ENCODE measurements at regions not wholly inside any gene's neighbourhood (a gene's known extent, or its start where the extent isn't known, plus 50 kb on each side); places are given as distances from the start of the nearest gene placed in this dataset.

DNA sequence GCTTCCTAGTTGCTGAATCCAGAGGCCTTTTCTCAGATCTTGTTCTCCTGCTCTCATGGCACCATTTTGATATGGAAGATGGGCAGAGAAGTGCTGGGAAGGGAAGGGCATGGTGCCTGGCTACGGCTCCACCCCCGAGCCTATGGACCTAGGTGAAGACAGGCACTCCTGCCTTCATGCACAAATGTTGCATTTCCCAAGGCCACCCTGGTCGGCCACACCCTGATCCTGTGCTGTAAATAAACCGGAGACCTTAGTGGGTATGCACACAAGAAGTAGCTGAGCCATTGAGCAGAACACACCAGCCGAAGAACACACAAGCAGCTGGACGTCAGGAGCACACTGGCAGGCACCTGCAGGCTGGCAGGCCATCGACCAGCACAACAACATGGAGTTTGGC, 261.6 kb downstream of the SHQ1 start:
- intact Hi-C loops (cut with DNase I), result no loop called here
- H3K4me1 ChIP-seq, result peaks cover 0 to 37% (median 13%) of the 10 kb centered on the region in 4 donors
- no peaks in the 10 kb centered on the region for H3K36me3 ChIP-seq
- H3K27me3 ChIP-seq, result no peaks in the 10 kb centered on the region
- ATAC-seq, result no peak
- no peak overlapping the region for H3K27ac ChIP-seq
- H3K4me3 ChIP-seq, result no peak overlapping the region
- DNase-seq, result no peak
- H3K9me3 ChIP-seq, result no peaks in the 10 kb centered on the region
- 100% methylated on average over 3 of the region's 7 CpGs for WGBS (ENCODE audit: insufficient coverage, low coverage, low lambda C conversion rate, missing lambda C conversion rate)
- TF ChIP-seq POLR2A (IDR thresholded peaks at IDR 0.05), result no peak
- TF ChIP-seq, protein P1, sequence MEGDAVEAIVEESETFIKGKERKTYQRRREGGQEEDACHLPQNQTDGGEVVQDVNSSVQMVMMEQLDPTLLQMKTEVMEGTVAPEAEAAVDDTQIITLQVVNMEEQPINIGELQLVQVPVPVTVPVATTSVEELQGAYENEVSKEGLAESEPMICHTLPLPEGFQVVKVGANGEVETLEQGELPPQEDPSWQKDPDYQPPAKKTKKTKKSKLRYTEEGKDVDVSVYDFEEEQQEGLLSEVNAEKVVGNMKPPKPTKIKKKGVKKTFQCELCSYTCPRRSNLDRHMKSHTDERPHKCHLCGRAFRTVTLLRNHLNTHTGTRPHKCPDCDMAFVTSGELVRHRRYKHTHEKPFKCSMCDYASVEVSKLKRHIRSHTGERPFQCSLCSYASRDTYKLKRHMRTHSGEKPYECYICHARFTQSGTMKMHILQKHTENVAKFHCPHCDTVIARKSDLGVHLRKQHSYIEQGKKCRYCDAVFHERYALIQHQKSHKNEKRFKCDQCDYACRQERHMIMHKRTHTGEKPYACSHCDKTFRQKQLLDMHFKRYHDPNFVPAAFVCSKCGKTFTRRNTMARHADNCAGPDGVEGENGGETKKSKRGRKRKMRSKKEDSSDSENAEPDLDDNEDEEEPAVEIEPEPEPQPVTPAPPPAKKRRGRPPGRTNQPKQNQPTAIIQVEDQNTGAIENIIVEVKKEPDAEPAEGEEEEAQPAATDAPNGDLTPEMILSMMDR (IDR thresholded peaks at IDR 0.05), result no peak

DNA sequence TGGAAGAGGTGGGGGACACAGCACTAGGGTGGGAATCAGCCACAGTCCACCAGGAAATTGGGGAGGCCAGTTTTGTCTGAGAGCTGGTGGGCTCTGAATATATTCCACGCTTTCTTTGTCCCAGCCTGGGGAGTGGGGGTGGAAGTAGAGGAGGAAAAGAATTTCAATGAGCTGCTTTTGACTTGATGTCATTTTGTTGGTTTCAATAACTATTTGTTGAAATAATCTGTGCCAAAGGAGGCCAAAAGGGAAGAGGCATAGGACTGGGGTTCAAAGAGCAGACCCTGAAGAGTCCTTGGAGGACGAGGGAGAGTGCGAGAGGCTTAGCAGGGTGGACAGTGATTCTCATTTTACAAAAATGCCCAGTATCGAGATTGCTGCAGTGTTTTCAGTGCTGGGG, 262.3 kb downstream of the SHQ1 start:
- DNase-seq, result no peak
- 77% methylated on average over 3 of the region's 4 CpGs for WGBS (ENCODE audit: insufficient coverage, low coverage, low lambda C conversion rate, missing lambda C conversion rate)

DNA sequence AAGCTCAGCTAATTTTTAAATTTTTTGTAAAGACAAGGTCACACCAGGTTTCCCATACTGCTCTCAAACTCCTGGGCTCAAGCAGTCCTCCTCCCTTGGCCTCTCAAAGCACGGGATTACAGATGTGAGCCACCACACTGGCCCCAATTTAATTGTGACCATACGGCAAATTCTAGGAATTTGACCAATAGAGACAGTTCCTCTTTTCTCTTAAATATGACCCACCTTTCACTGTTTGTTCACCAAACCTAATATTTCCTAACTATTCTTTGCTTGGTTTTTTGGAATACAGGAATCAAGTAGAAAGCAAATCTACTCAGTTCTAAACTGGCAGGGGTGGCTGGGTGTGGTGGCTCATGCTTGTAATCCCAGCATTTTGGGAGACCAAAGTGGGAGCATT, 264.0 kb downstream of the SHQ1 start:
- Histone ChIP-seq H3K27me3 (no peaks in the 10 kb centered on the region), H3K4me3 (no peak overlapping the region), H3K36me3 (no peaks in the 10 kb centered on the region), H3K9me3 (no peaks in the 10 kb centered on the region), H3K4me1 (peaks cover 0 to 15% (median 4%) of the 10 kb centered on the region in 4 donors), H3K27ac (no peak overlapping the region)
- 90% methylated on average over 2 of the region's 2 CpGs for WGBS (ENCODE audit: insufficient coverage, low coverage, low lambda C conversion rate, missing lambda C conversion rate)
- no peak for TF ChIP-seq POLR2A (IDR thresholded peaks at IDR 0.05)
- TF ChIP-seq, protein P1 (IDR thresholded peaks at IDR 0.05), result no peak
- DNase-seq (no peak), ATAC-seq (no peak)
- intact Hi-C loops (cut with DNase I), result no loop called here

More for the DNA sequence above, 262.3 kb downstream of the SHQ1 start:
- H3K4me3 ChIP-seq, result no peak overlapping the region
- intact Hi-C loops (cut with DNase I), result no loop called here
- H3K27ac ChIP-seq, result no peak overlapping the region
- ATAC-seq, result no peak
- no peaks in the 10 kb centered on the region for H3K27me3 ChIP-seq
- H3K36me3 ChIP-seq, result no peaks in the 10 kb centered on the region
- TF ChIP-seq, protein P1 (IDR thresholded peaks at IDR 0.05), result no peak
- TF ChIP-seq POLR2A (IDR thresholded peaks at IDR 0.05), result no peak
- H3K9me3 ChIP-seq, result no peaks in the 10 kb centered on the region
- peaks cover 0 to 30% (median 11%) of the 10 kb centered on the region in 4 donors for H3K4me1 ChIP-seq

DNA sequence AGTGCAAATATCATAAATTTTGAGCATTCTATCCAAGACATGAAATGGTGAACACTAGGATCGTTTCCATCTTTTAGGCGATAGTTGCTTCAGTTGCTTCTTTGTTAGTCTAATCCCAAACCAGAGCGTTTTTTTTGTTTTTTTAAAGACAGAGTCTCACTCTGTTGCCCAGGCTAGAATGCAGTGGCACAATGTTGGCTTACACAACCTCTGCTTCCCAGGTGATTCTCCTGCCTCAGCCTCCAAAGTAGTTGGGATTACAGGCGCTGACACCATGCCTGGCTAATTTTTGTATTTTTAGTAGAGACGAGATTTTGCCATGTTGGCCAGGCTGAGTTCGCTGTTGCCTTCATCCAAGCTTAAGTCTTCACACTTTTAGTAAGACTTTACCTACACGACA, 265.3 kb downstream of the SHQ1 start:
- 66% methylated on average over 6 of the region's 7 CpGs for WGBS (ENCODE audit: insufficient coverage, low coverage, low lambda C conversion rate, missing lambda C conversion rate)
- H3K27ac ChIP-seq, result peak overlapping the region in 2 of 3 donors; percentile 38 to 63
- intact Hi-C loops (cut with DNase I), result no loop called here
- no peaks in the 10 kb centered on the region for H3K9me3 ChIP-seq
- DNase-seq, result no peak
- no peaks in the 10 kb centered on the region for H3K36me3 ChIP-seq
- H3K27me3 ChIP-seq, result no peaks in the 10 kb centered on the region
- no peak overlapping the region for H3K4me3 ChIP-seq
- no peak for TF ChIP-seq POLR2A (IDR thresholded peaks at IDR 0.05)
- TF ChIP-seq, protein P1 (IDR thresholded peaks at IDR 0.05), result no peak
- ATAC-seq, result peak in 2 of 4 donors; percentile 18 to 24
- peaks cover 0 to 15% (median 4%) of the 10 kb centered on the region in 4 donors for H3K4me1 ChIP-seq

Measured in right lobe of liver (tissue), 6 donors.